Peyer's patch (tissue), 4 donors: ENCODE measurements at regions not wholly inside any gene's neighbourhood (a gene's known extent, or its start where the extent isn't known, plus 50 kb on each side); places are given as distances from the start of the nearest gene placed in this dataset.

Source experiments
- CTCF ChIP-seq, 6 experiments: fragments of 450-650 bp in 4 of 6; fragments of 200-600 bp in 2 of 6; sonication (generic) in 1 of 6; IDR thresholded peaks; one replicate each; pipeline ENCODE4 v1.5.1; 2017 to 2019; ENCODE audit warnings: antibody characterized with exemption in 6 of 6, mild to moderate bottlenecking in 3 of 6, moderate library complexity in 1 of 6
- POLR2A ChIP-seq, 2 donors: fragments of 450-650 bp; IDR thresholded peaks; one replicate each; pipeline ENCODE4 v1.5.1; 2017; ENCODE audit warnings: antibody characterized with exemption in 2 of 2, mild to moderate bottlenecking in 2 of 2, moderate library complexity in 2 of 2

GRCh38 chr4:10184041-10184440 lies 67.4 kb upstream of the WDR1 start:
- no peak for TF ChIP-seq CTCF (IDR thresholded peaks at IDR 0.05)
- no peak for TF ChIP-seq POLR2A (IDR thresholded peaks at IDR 0.05)
